ENCODE measurements at regions not wholly inside any gene's neighbourhood (a gene's known extent, or its start where the extent isn't known, plus 50 kb on each side); places are given as distances from the start of the nearest gene placed in this dataset.

DNA sequence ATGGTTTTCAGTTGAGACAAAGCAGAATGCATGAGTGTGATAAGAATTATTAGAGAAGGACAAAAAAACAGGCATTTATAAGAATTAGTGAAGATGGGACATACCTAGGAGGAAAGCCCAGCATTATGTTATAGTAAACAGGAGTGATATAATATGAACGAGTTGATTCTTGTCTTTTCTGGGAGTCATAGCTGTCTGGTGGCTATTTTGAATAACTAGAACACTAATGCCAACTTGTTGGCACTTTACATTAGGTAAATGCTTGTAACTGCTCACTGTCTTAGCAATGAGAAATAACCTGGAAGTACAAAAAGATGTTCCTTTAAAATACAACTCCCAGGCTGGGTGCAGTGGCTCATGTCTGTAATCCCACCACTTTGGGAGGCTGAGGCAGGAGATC lies 540.8 kb upstream of the SPHKAP start:
- TF ChIP-seq POLR2A (IDR thresholded peaks at IDR 0.05; ENCODE audit: low read depth), result no peak
- TF ChIP-seq, protein P1, sequence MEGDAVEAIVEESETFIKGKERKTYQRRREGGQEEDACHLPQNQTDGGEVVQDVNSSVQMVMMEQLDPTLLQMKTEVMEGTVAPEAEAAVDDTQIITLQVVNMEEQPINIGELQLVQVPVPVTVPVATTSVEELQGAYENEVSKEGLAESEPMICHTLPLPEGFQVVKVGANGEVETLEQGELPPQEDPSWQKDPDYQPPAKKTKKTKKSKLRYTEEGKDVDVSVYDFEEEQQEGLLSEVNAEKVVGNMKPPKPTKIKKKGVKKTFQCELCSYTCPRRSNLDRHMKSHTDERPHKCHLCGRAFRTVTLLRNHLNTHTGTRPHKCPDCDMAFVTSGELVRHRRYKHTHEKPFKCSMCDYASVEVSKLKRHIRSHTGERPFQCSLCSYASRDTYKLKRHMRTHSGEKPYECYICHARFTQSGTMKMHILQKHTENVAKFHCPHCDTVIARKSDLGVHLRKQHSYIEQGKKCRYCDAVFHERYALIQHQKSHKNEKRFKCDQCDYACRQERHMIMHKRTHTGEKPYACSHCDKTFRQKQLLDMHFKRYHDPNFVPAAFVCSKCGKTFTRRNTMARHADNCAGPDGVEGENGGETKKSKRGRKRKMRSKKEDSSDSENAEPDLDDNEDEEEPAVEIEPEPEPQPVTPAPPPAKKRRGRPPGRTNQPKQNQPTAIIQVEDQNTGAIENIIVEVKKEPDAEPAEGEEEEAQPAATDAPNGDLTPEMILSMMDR (IDR thresholded peaks at IDR 0.05), result no peak
- no peak for TF ChIP-seq POLR2AphosphoS5 (IDR thresholded peaks at IDR 0.05)
